ENCODE measurements at regions not wholly inside any gene's neighbourhood (a gene's known extent, or its start where the extent isn't known, plus 50 kb on each side); places are given as distances from the start of the nearest gene placed in this dataset.
A peak's percentile ranks its signal among the peaks of the same experiment; 100 is the strongest.

DNA sequence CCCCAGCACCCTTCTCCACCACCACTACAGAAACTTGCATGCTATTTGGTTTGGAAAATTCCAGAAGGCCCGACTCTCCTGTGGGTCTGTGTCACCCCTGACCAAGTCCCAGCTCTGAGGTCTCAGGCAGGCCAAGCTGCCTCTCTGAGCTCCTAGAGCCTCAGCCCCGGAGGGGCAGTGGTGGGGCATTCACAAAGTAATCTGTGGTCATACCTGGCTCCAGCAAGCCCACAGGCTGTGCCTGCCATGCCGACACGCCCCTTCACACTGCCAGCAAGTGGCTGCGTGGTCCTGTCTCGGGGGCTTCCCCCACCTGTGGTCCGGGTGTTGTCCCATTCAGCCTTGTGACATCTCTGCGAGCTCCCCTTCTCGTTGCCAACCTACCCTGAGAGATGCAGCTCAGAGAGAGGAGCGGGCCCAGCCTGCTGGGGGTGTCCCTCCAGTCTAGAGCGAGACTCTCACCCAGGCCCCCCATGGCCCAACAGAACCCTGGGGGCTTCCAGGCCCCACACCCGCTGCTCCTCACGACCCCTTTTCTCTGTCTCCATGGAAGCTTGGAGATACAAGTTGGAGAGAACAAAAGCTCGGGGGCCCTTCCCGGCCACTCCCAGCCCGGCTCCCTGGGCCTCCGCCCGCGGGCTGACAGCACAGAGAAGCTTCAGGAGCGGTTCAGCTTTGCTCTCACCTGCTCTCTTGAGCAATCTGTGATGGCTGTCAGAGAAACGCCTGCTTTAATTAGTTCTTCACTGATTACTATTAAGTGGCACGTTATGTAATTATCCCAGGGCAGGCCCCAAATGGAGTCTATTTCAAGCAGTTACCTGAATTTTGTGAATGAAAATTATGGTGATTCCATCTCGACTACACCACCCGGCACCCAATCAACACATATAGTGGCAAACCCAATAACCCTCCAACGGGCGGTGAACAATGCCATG, 147.7 kb upstream of the PHACTR3 start (continued):
- TF ChIP-seq FOS (IDR thresholded peaks at IDR 0.05; ENCODE audit: low read depth, low read length) = no peak

DNA sequence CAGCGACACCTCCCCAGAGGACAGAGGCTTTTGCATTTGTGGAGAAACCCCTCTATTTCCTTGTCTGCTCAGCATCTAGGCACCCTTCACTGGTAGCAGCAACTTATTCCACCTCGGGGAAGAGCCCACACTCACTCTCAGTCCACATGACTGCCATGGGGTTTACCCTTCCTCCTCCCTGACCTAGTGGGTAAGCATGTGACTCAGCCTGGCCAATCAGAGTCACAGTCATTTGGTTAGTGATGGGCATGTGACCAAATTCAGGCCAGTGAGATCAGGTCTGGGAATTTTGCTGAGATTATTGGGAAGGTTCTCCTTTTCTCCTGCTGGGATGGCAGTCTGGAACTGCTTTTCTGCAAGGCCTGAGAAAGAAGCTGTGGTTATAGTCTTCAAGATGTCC, 145.7 kb upstream of the PHACTR3 start:
- Histone ChIP-seq H3K27ac (ENCODE audit: insufficient read depth, low read length) (no peak overlapping the region), H3K36me3 (ENCODE audit: control insufficient read depth, insufficient read depth, low read length) (no peaks in the 10 kb centered on the region), H3K9ac (ENCODE audit: low read depth, low read length) (no peak overlapping the region), H3K27me3 (ENCODE audit: control insufficient read depth, insufficient read depth, low read length) (no peaks in the 10 kb centered on the region), H3K4ac (ENCODE audit: low read depth, low read length) (no peak overlapping the region), H3K4me1 (ENCODE audit: control insufficient read depth, insufficient read depth, low read length) (no peaks in the 10 kb centered on the region), H3K4me3 (ENCODE audit: insufficient read depth, low read depth, low read length) (no peak overlapping the region), H2AK5ac (ENCODE audit: low read depth, low read length) (no peak overlapping the region), H2AFZ (replicated peaks; ENCODE audit: low read length, poor library complexity) (no peak overlapping the region), H3K79me1 (ENCODE audit: low read depth in 1 of 2, low read length in 2 of 2) (no peaks in the 10 kb centered on the region), H4K5ac (ENCODE audit: low read depth, low read length) (no peak overlapping the region), H4K20me1 (ENCODE audit: insufficient read depth, low read length) (no peaks in the 10 kb centered on the region), H2BK5ac (ENCODE audit: low read depth, low read length, poor library complexity, severe bottlenecking) (no peak overlapping the region), H3K56ac (ENCODE audit: extremely low read depth, insufficient read depth, low read length) (no peak overlapping the region), H4K8ac (ENCODE audit: low read depth in 2 of 2, low read length in 2 of 2) (no peak overlapping the region), H3K4me2 (ENCODE audit: low read depth, low read length) (no peak overlapping the region), H3K18ac (ENCODE audit: low read depth, low read length) (no peak overlapping the region), H3K23ac (ENCODE audit: low read depth, low read length) (no peak overlapping the region), H3K9me1 (ENCODE audit: insufficient read depth, low read length) (no peaks in the 10 kb centered on the region), H2BK120ac (ENCODE audit: low read depth, low read length) (no peak overlapping the region), H4K91ac (ENCODE audit: insufficient read depth, low read depth, low read length) (no peak overlapping the region), H2BK15ac (ENCODE audit: low read depth, low read length) (no peak overlapping the region), H3K14ac (replicated peaks; ENCODE audit: low read depth, low read length) (no peak overlapping the region), H3K9me3 (ENCODE audit: control insufficient read depth, insufficient read depth, low read length) (no peaks in the 10 kb centered on the region; the same call in 1 of the 2 replicates), H2AK9ac (replicated peaks; ENCODE audit: low read depth, low read length, poor library complexity) (no peak overlapping the region), H2BK20ac (ENCODE audit: low read depth, low read length) (no peak overlapping the region)
- DNase-seq (no peak), ATAC-seq (ENCODE audit: low read depth) (no peak)
- CTCF ChIA-PET = no interaction called here
- in situ Hi-C loops (cut with MboI; ENCODE audit: low sequenced_read_pairs) (no loop called here), intact Hi-C loops (cut with micrococcal nuclease) (no loop called here), dilution Hi-C loops (cut with HindIII; ENCODE audit: low sequenced_read_pairs, unreplicated experiment) (no loop called here)
- no CpG with 5 or more reads among the region's 2 CpGs for WGBS, 2 experiments (ENCODE audit: extremely low coverage in 2 of 2, insufficient read length in 1 of 2)
- POLR2A ChIA-PET (ENCODE audit: unreplicated experiment) = no interaction called here
- BruUV-seq (replicated peaks) = no TSS peak
- TF ChIP-seq, protein P1, sequence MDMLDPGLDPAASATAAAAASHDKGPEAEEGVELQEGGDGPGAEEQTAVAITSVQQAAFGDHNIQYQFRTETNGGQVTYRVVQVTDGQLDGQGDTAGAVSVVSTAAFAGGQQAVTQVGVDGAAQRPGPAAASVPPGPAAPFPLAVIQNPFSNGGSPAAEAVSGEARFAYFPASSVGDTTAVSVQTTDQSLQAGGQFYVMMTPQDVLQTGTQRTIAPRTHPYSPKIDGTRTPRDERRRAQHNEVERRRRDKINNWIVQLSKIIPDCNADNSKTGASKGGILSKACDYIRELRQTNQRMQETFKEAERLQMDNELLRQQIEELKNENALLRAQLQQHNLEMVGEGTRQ (IDR thresholded peaks at IDR 0.05; ENCODE audit: low read depth, low read length) = 0 out of 2 replicates have a peak, but pooled peaks have one; percentile 8
- TF ChIP-seq RAD21 (IDR thresholded peaks at IDR 0.05; ENCODE audit: low read length) = no peak
